Esophagus muscularis mucosa (tissue), 4 donors: ENCODE measurements at regions not wholly inside any gene's neighbourhood (a gene's known extent, or its start where the extent isn't known, plus 50 kb on each side); places are given as distances from the start of the nearest gene placed in this dataset.

ENCODE experiments used
- DNase-seq: peaks from one replicate; pipeline ENCODE4 v3.0.0-alpha.2; 2017; ENCODE audit errors: extremely low spot score
- H3K27ac ChIP-seq, 4 donors: fragments of 200-600 bp; sonication (generic); replicated peaks in 1 of 4; 1 replicate in 3 of 4; 2 replicates in 1 of 4; pipeline ENCODE4 v1.5.1; 2016 to 2019; ENCODE audit warnings: mild to moderate bottlenecking in 1 of 4
- H3K27me3 ChIP-seq, 4 donors: fragments of 200-600 bp; sonication (generic); one replicate each; pipeline versions ENCODE4 v1.5.1 to v1.6.0; 2016 to 2019
- H3K36me3 ChIP-seq, 4 donors: fragments of 200-600 bp; sonication (generic); one replicate each; pipeline ENCODE4 v1.5.1; 2016 to 2019
- H3K4me1 ChIP-seq, 4 donors: fragments of 200-600 bp; sonication (generic); one replicate each; pipeline ENCODE4 v1.5.1; 2016 to 2019
- H3K4me3 ChIP-seq, 4 donors: fragments of 200-600 bp; sonication (generic); 1 replicate in 2 of 4; 2 replicates in 2 of 4; pipeline ENCODE4 v1.5.1; 2016 to 2019; ENCODE audit warnings: mild to moderate bottlenecking in 4 of 4, moderate library complexity in 1 of 4
- H3K9me3 ChIP-seq, 4 donors: fragments of 200-600 bp; sonication (generic); 1 replicate in 3 of 4; 2 replicates in 1 of 4; pipeline ENCODE4 v1.5.1; 2016 to 2019
- EP300 ChIP-seq: sonication (generic); formaldehyde crosslinking; IDR thresholded peaks from one replicate; pipeline ENCODE4 v1.6.1; 2017; ENCODE audit warnings: antibody characterized with exemption
- POLR2A ChIP-seq: fragments of 450-650 bp; IDR thresholded peaks from one replicate; pipeline ENCODE4 v1.6.1; 2017; ENCODE audit warnings: antibody characterized with exemption, moderate library complexity, mild to moderate bottlenecking, low read depth
- POLR2AphosphoS5 ChIP-seq, 2 donors: sonication (generic); formaldehyde crosslinking; IDR thresholded peaks; one replicate each; pipeline ENCODE4 v1.6.1; 2017; ENCODE audit warnings: antibody characterized with exemption in 2 of 2
- WGBS: methylation state at CpG from one replicate; pipeline ENCODE4 v1.1.5; 2018; 5-methylcytosine and 5-hydroxymethylcytosine counted together
- intact Hi-C: fragments of 100-400 bp; cut with DNase I; formaldehyde crosslinking; loops from one replicate; pipeline ENCODE4 v1.15.1; 2023
- TF ChIP-seq, protein P1 (sequence below), 3 experiments: fragments of 200-600 bp in 2 of 3; fragments of 450-650 bp in 1 of 3; sonication (generic) in 2 of 3; IDR thresholded peaks; one replicate each; pipeline ENCODE4 v1.5.1; 2017 to 2019; ENCODE audit warnings: antibody characterized with exemption in 3 of 3, mild to moderate bottlenecking in 2 of 3, moderate library complexity in 1 of 3

DNA sequence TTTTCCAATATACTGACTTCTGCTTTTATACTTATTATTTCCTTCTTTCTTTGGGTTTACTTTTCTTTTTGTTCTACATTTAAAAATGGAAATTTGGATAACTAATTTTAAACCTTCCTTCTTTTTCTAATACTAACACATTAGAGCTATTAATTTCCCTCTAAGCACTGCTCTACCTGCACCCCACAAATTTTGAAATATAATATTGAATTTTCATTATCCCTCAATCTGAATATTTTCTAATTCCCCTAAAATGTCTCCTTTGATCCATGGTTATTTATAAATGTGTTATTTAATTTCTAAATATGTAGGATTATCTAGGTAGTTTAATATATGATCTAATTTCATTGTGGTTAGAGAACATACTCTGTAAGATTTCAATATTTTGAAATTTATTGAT lies 63.4 kb upstream of the LGALSL start:
- TF ChIP-seq EP300: no peak
- TF ChIP-seq, protein P1, sequence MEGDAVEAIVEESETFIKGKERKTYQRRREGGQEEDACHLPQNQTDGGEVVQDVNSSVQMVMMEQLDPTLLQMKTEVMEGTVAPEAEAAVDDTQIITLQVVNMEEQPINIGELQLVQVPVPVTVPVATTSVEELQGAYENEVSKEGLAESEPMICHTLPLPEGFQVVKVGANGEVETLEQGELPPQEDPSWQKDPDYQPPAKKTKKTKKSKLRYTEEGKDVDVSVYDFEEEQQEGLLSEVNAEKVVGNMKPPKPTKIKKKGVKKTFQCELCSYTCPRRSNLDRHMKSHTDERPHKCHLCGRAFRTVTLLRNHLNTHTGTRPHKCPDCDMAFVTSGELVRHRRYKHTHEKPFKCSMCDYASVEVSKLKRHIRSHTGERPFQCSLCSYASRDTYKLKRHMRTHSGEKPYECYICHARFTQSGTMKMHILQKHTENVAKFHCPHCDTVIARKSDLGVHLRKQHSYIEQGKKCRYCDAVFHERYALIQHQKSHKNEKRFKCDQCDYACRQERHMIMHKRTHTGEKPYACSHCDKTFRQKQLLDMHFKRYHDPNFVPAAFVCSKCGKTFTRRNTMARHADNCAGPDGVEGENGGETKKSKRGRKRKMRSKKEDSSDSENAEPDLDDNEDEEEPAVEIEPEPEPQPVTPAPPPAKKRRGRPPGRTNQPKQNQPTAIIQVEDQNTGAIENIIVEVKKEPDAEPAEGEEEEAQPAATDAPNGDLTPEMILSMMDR (IDR thresholded peaks at IDR 0.05): no peak
- no peak for TF ChIP-seq POLR2AphosphoS5 (IDR thresholded peaks at IDR 0.05)
- TF ChIP-seq POLR2A: no peak
- Histone ChIP-seq H3K9me3 (peaks cover 0 to 7% (median 0%) of the 10 kb centered on the region in 4 donors), H3K4me3 (no peak overlapping the region), H3K27me3 (no peaks in the 10 kb centered on the region), H3K36me3 (no peaks in the 10 kb centered on the region), H3K4me1 (no peaks in the 10 kb centered on the region), H3K27ac (no peak overlapping the region)
- no peak for DNase-seq
- intact Hi-C loops: no loop called here

DNA sequence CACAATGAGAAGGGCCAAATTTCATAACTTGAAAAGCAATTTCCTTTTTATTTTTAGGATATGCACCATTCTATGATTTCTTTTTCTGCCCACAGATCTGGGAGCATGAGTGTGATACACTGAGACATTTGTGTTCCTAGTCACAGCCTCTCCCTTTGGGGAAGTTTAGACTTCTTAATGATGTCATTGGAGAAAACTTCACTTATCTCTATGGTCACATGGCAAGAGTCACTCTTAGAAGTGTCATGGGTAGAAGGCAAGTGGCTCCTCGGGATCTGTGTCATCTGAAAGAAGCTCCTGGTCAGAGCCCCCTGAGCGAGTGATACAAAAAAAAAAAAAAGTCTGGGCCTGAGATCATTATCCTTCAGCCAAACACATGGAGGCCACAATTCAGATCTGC lies 62.5 kb upstream of the LGALSL start:
- Histone ChIP-seq H3K9me3 (peaks cover 0 to 7% (median 0%) of the 10 kb centered on the region in 4 donors), H3K36me3 (no peaks in the 10 kb centered on the region), H3K4me1 (no peaks in the 10 kb centered on the region), H3K27me3 (no peaks in the 10 kb centered on the region), H3K27ac (no peak overlapping the region), H3K4me3 (no peak overlapping the region)
- 57% methylated on average over 2 of the region's 2 CpGs for WGBS
- TF ChIP-seq, protein P1 (IDR thresholded peaks at IDR 0.05): no peak
- TF ChIP-seq POLR2AphosphoS5 (IDR thresholded peaks at IDR 0.05): no peak
- no peak for TF ChIP-seq EP300
- no peak for TF ChIP-seq POLR2A
- no peak for DNase-seq
- intact Hi-C loops: no loop called here

DNA sequence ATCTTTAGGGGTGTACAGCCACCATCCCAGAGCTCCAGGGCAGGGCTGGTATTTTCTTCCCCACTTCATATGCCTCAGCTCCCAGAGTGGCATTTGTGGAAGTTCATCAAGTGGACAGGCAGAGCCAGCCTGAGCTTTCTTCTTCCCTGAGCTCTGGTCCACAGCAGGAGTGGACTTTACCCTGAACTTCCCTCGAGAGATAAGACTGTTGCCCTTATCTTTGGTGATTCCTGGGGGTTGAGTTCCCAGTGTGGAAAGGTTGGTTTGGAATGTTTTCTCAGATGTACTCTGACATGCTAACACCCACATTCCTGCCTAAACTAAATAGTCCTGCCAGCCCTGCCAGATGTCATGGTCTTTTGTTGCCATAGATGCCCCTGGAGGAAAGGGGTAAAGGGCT lies 62.0 kb upstream of the LGALSL start:
- intact Hi-C loops: no loop called here
- Histone ChIP-seq H3K4me1 (no peaks in the 10 kb centered on the region), H3K27ac (no peak overlapping the region), H3K36me3 (no peaks in the 10 kb centered on the region), H3K9me3 (peaks cover 0 to 7% (median 0%) of the 10 kb centered on the region in 4 donors), H3K27me3 (no peaks in the 10 kb centered on the region), H3K4me3 (no peak overlapping the region)
- WGBS: 100% methylated on average over 1 of the region's 1 CpG
- TF ChIP-seq POLR2A: no peak
- TF ChIP-seq EP300: no peak
- TF ChIP-seq, protein P1 (IDR thresholded peaks at IDR 0.05): no peak
- TF ChIP-seq POLR2AphosphoS5 (IDR thresholded peaks at IDR 0.05): no peak
- no peak for DNase-seq

DNA sequence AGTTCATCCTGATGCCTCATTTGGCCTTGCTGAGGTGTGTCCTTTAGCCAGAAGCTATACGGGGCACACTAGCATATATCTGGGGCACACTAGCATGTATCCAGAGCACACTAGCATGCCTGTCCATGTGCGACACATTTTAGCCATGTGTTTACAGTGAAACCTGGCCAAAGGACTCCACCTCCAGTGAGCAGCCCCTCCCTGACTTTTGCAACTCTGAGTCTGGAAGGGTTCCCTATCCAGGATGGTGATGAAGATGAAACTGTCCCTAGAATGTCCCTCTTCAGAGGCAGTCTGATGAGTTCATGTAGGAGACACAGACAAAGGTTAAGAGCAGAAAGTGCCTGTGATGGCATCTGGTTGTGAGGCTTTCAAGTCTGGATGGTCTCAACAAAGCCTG lies 61.4 kb upstream of the LGALSL start:
- intact Hi-C loops: no loop called here
- no peaks in the 10 kb centered on the region for H3K4me1 ChIP-seq
- H3K4me3 ChIP-seq: no peak overlapping the region
- peaks cover 0 to 7% (median 0%) of the 10 kb centered on the region in 4 donors for H3K9me3 ChIP-seq
- H3K36me3 ChIP-seq: no peaks in the 10 kb centered on the region
- H3K27me3 ChIP-seq: no peaks in the 10 kb centered on the region
- DNase-seq: no peak
- H3K27ac ChIP-seq: no peak overlapping the region
- TF ChIP-seq EP300: no peak
- no peak for TF ChIP-seq POLR2AphosphoS5 (IDR thresholded peaks at IDR 0.05)
- TF ChIP-seq, protein P1 (IDR thresholded peaks at IDR 0.05): no peak
- no peak for TF ChIP-seq POLR2A
- WGBS: 100% methylated on average over 2 of the region's 2 CpGs

DNA sequence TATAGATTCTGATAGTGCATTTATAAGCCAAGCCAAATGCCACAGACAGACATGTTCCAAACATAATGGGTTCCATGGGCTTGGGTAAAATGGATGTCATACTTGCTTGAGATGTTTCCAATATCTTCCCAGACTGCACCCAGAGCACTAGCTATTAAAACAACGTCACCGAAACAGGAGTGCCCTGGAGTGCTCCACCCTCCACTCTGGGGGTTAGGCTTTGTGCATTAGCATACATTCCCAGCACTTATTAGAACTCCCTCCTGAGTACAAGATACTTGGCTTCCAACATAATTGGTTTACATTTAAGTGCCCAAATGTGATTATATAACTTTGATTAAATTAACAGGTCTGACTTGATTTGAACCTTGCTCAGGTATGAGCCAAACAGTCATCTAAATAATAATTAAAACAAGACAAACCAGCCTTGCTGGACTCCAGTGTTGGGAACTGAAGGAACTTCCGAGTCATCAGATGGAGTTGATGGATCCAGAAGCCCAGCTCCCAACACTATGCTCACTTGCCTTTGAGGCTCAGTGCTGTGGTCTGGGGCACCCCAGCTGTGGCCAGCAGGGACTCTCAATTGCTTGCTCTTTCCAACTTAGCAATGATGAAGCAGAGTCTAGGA lies 60.5 kb upstream of the LGALSL start:
- H3K27me3 ChIP-seq: no peaks in the 10 kb centered on the region
- peaks cover 0 to 7% (median 0%) of the 10 kb centered on the region in 4 donors for H3K9me3 ChIP-seq
- H3K4me1 ChIP-seq: no peaks in the 10 kb centered on the region
- intact Hi-C loops: no loop called here
- no peak overlapping the region for H3K4me3 ChIP-seq
- no peaks in the 10 kb centered on the region for H3K36me3 ChIP-seq
- WGBS: 93% methylated on average over 3 of the region's 3 CpGs
- no peak for DNase-seq
- no peak overlapping the region for H3K27ac ChIP-seq
- TF ChIP-seq EP300 (no peak), POLR2A (no peak), POLR2AphosphoS5 (IDR thresholded peaks at IDR 0.05) (no peak)
- TF ChIP-seq, protein P1 (IDR thresholded peaks at IDR 0.05): no peak
